GM13976 (cell line): ENCODE measurements at regions not wholly inside any gene's neighbourhood (a gene's known extent, or its start where the extent isn't known, plus 50 kb on each side); places are given as distances from the start of the nearest gene placed in this dataset.

Experiments
- DNase-seq: peaks from one replicate; pipeline ENCODE4 v3.0.0; 2012; ENCODE audit warnings: low spot score
- in situ Hi-C: fragments of 300-500 bp; cut with MboI; formaldehyde crosslinking; loops from one replicate; pipeline ENCODE4 v1.12.0; 2022; ENCODE audit warnings: low sequenced_read_pairs, mixed read lengths, inconsistent platforms; ENCODE audit not compliant: unreplicated experiment
- TF ChIP-seq, protein P1 (sequence below): IDR thresholded peaks from 2 replicates; pipeline ENCODE4 v1.5.1; 2012; ENCODE audit warnings: borderline replicate concordance, mild to moderate bottlenecking; ENCODE audit not compliant: insufficient read depth; ENCODE audit errors: extremely low read depth, missing control alignments, control extremely low read depth

- TF ChIP-seq, protein P1, sequence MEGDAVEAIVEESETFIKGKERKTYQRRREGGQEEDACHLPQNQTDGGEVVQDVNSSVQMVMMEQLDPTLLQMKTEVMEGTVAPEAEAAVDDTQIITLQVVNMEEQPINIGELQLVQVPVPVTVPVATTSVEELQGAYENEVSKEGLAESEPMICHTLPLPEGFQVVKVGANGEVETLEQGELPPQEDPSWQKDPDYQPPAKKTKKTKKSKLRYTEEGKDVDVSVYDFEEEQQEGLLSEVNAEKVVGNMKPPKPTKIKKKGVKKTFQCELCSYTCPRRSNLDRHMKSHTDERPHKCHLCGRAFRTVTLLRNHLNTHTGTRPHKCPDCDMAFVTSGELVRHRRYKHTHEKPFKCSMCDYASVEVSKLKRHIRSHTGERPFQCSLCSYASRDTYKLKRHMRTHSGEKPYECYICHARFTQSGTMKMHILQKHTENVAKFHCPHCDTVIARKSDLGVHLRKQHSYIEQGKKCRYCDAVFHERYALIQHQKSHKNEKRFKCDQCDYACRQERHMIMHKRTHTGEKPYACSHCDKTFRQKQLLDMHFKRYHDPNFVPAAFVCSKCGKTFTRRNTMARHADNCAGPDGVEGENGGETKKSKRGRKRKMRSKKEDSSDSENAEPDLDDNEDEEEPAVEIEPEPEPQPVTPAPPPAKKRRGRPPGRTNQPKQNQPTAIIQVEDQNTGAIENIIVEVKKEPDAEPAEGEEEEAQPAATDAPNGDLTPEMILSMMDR = no peak
- in situ Hi-C loops = no loop called here
- no peak for DNase-seq
These were observed 92.9 kb upstream of the GPRIN3 start for GRCh38 chr4:89400287-89401035.

- DNase-seq = no peak
- TF ChIP-seq, protein P1 = no peak
- in situ Hi-C loops = no loop called here
These were observed 91.0 kb upstream of the GPRIN3 start for GRCh38 chr4:89398644-89399043.

DNA sequence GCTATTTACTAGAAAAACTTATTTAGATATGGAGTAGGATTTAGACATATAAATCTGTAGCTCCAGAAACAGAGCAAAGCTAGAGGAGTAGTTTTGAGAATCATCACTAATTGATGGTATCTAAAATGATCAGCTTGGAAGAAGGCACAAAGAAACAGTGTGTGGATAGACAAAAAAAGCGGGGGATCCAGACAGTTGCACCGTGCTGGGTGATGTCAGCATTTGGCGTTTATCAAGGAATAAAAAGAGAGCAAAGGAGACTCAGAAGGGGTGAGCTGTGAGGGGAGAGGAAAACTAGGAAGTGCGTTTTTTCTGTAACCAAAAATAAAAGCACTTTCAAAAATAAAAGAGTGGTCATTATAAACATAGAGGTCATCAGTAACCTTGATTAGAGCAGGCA lies 90.5 kb upstream of the GPRIN3 start:
- TF ChIP-seq, protein P1 = no peak
- no peak for DNase-seq

DNA sequence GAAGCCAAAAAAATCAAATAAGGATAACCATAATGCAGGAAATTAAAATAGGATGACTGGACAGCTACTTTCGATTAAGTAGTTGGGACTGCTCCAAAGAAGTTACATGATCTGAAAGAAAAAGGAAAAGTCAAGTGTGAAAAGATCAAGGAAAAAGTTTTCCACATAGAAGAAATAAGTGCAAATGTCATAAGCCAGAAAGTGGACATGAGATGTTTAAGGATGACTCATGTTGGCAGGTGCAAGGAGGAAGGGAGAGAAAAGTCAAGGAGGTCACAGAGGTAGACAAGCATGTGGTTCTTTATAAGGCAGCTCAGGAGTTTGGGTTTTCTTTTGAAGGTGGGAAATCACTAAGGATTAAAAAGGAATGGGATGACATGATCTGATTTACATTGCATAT lies 89.8 kb upstream of the GPRIN3 start:
- TF ChIP-seq, protein P1 = no peak
- DNase-seq = no peak
- in situ Hi-C loops = no loop called here

More for the DNA sequence above, 90.5 kb upstream of the GPRIN3 start:
- in situ Hi-C loops = no loop called here

- TF ChIP-seq, protein P1 = no peak
- in situ Hi-C loops = no loop called here
- DNase-seq = no peak
These were observed 74.8 kb upstream of the GPRIN3 start for GRCh38 chr4:89382439-89382838.

GRCh38 chr4:89380980-89381379 lies 73.4 kb upstream of the GPRIN3 start:
- TF ChIP-seq, protein P1 = no peak
- in situ Hi-C loops = no loop called here
- DNase-seq = no peak
